Heart left ventricle (tissue), 16 donors: ENCODE measurements at regions not wholly inside any gene's neighbourhood (a gene's known extent, or its start where the extent isn't known, plus 50 kb on each side); places are given as distances from the start of the nearest gene placed in this dataset.

Experiments
- ATAC-seq, 4 donors: fragments of 200-7000 bp; cut with Tn5 transposase; one replicate each; pipeline ENCODE4 v1.9.1; 2020 to 2022; ENCODE audit warnings: moderate library complexity in 4 of 4, mild to moderate bottlenecking in 3 of 4, moderate number of reproducible peaks in 1 of 4
- DNase-seq, 5 donors: peaks; one replicate each; pipeline ENCODE4 v3.0.0-alpha.2; 2020
- H3K27ac ChIP-seq, 12 donors: fragments of 200-600 bp; sonication (generic) in 4 of 12; one replicate each; pipeline versions ENCODE4 v1.5.0 to v1.8.0; 2016 to 2022; ENCODE audit warnings: mild to moderate bottlenecking in 2 of 12
- H3K27me3 ChIP-seq, 9 donors: fragments of 200-600 bp; sonication (generic) in 2 of 9; one replicate each; pipeline versions ENCODE4 v1.5.1 to v1.8.0; 2016 to 2022; ENCODE audit warnings: mild to moderate bottlenecking in 3 of 9
- H3K36me3 ChIP-seq, 9 donors: fragments of 200-600 bp; sonication (generic) in 2 of 9; one replicate each; pipeline versions ENCODE4 v1.5.0 to v1.8.0; 2018 to 2022; ENCODE audit warnings: mild to moderate bottlenecking in 2 of 9
- H3K4me1 ChIP-seq, 12 donors: fragments of 200-600 bp; sonication (generic) in 4 of 12; one replicate each; pipeline versions ENCODE4 v1.5.0 to v1.8.0; 2016 to 2022; ENCODE audit warnings: mild to moderate bottlenecking in 3 of 12
- H3K4me3 ChIP-seq, 12 donors: fragments of 200-600 bp; sonication (generic) in 4 of 12; one replicate each; pipeline versions ENCODE4 v1.5.0 to v1.8.0; 2017 to 2022; ENCODE audit warnings: mild to moderate bottlenecking in 9 of 12, moderate library complexity in 4 of 12
- H3K9me3 ChIP-seq, 12 donors: fragments of 200-600 bp; sonication (generic) in 4 of 12; one replicate each; pipeline versions ENCODE4 v1.5.0 to v1.8.0; 2016 to 2022; ENCODE audit warnings: mild to moderate bottlenecking in 1 of 12
- POLR2A ChIP-seq, 2 donors: fragments of 450-650 bp; IDR thresholded peaks; one replicate each; pipeline ENCODE4 v1.6.1; 2017; ENCODE audit warnings: antibody characterized with exemption in 2 of 2, mild to moderate bottlenecking in 2 of 2, moderate library complexity in 2 of 2
- WGBS, 4 donors: extraction: QIAGEN DNeasy Blood & Tissue Kit in 2 of 4; methylation state at CpG; one replicate each; pipeline versions ENCODE4 v1.1.5 to v1.1.7; 2013 to 2018; 5-methylcytosine and 5-hydroxymethylcytosine counted together
- intact Hi-C, 10 donors: fragments of 100-400 bp; cut with DNase I; formaldehyde crosslinking; loops; one replicate each; pipeline versions ENCODE4 v1.11.1 to v1.14.2; 2022
- TF ChIP-seq, protein P1 (sequence below), 12 donors: fragments of 200-600 bp; sonication (generic) in 4 of 12; IDR thresholded peaks; one replicate each; pipeline versions ENCODE4 v1.5.0 to v1.8.0; 2018 to 2022; ENCODE audit warnings: antibody characterized with exemption in 12 of 12, mild to moderate bottlenecking in 5 of 12
- donor health status: ischemic (EF 13 %, LVEDD 7.1; RV severe dilation, severe dysfunction).
- donor health status: healthy with polysubstance abuse.
- donor health status: DM: no; HTN: yes; CAD: no.
- donor health status: DM: no; HTN: no; CAD: no.
- donor health status: ischemic (EF 25% LVEDD 6.9; RV normal size, moderate dysfunction).
- donor health status: ischemic (EF 25% LVEDD 5.7; RV mildly dilated, moderate dysfunction).
- donor health status: healthy.
- donor health status: DM: yes; HTN: yes; CAD: no.
- donor health status: ischemic (EF 35%, LVEDD 5.7; RV mildly dilated, moderate dysfunction).
- donor health status: nonischemic (EF 11% LVEDD 7.7; RV severe dilation, severe dysfunction).
- donor health status: DM: yes; HTN: yes; CAD: no.
- donor health status: PGD.
- donor health status: ischemic (EF 29% LVEDD 5.4; RV normal size, mild dysfunction).
- donor health status: nonischemic (EF 23%, LVEDD 6.1; RV moderate dilation, normal function).

DNA sequence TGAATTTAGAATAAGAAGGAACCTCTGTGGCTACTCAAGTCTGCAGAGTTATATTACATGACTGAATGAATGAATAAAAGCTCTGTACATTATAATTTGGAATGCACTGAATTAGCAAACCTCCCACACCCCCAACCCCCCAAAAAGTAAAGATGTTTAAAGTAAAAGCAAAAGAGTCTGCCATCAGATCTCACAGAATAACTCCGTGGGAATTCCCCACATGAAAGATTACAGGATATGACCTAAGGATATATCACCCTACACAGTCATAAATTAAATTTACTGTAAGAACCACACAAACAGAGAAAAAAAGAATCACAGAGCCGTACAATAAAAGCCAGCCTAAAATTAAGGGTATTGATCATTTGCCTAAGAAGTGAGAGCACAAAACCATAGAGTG lies 587.3 kb downstream of the PTPRC start:
- ATAC-seq (no peak), DNase-seq (no peak)
- TF ChIP-seq, protein P1, sequence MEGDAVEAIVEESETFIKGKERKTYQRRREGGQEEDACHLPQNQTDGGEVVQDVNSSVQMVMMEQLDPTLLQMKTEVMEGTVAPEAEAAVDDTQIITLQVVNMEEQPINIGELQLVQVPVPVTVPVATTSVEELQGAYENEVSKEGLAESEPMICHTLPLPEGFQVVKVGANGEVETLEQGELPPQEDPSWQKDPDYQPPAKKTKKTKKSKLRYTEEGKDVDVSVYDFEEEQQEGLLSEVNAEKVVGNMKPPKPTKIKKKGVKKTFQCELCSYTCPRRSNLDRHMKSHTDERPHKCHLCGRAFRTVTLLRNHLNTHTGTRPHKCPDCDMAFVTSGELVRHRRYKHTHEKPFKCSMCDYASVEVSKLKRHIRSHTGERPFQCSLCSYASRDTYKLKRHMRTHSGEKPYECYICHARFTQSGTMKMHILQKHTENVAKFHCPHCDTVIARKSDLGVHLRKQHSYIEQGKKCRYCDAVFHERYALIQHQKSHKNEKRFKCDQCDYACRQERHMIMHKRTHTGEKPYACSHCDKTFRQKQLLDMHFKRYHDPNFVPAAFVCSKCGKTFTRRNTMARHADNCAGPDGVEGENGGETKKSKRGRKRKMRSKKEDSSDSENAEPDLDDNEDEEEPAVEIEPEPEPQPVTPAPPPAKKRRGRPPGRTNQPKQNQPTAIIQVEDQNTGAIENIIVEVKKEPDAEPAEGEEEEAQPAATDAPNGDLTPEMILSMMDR (IDR thresholded peaks at IDR 0.05): no peak
- TF ChIP-seq POLR2A (IDR thresholded peaks at IDR 0.05): no peak
- Histone ChIP-seq H3K4me1 (peaks cover 0 to 9% (median 0%) of the 10 kb centered on the region in 12 donors), H3K4me3 (no peak overlapping the region), H3K36me3 (no peaks in the 10 kb centered on the region), H3K27me3 (no peaks in the 10 kb centered on the region), H3K27ac (no peak overlapping the region), H3K9me3 (no peaks in the 10 kb centered on the region)
- WGBS, 4 donors: 41 to 49% (median 45%) methylated on average over 2 of the region's 2 CpGs
- intact Hi-C loops: loop anchor here in 1 of 10 donors (10.0 kb wide), 1 partner anchor 91 kb away; no protein-coding TSS in a partner anchor

- no peak overlapping the region for H3K4me3 ChIP-seq
- DNase-seq (no peak), ATAC-seq (no peak)
- no peaks in the 10 kb centered on the region for H3K4me1 ChIP-seq
- H3K27ac ChIP-seq: no peak overlapping the region
- intact Hi-C loops: loop anchor here in 9 of 10 donors (2.0 to 10.0 kb wide), 6 partner anchors 467 to 487 kb away; no protein-coding TSS in a partner anchor
- 73 to 91% (median 83%) methylated on average over 2 of the region's 2 CpGs for WGBS, 4 donors
- H3K36me3 ChIP-seq: no peaks in the 10 kb centered on the region
- H3K27me3 ChIP-seq: no peaks in the 10 kb centered on the region
- no peak for TF ChIP-seq POLR2A (IDR thresholded peaks at IDR 0.05)
- TF ChIP-seq, protein P1 (IDR thresholded peaks at IDR 0.05): no peak
- H3K9me3 ChIP-seq: peaks cover 0 to 4% (median 0%) of the 10 kb centered on the region in 12 donors
These were observed 603.3 kb downstream of the PTPRC start for GRCh38 chr1:199242147-199242546.

DNA sequence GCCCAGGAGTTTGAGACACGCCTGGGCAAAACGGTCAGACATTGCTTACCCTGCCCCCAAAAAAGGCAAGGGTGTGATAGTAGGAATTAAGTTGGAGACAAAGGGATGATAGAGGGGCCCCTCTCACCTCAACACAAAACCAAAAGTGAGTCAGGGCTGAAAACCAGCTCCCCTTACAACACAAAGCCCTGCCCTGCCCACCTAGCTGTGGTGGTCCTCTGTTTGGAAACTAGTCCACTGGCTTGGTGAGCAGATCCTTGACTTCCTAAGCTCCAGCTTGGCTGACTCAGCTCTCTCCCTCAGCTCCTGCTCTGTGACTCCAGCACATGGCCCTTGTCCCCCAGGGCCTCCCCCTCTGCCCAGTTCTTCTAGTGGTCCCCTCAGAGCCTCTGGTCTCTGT lies 603.8 kb downstream of the PTPRC start:
- intact Hi-C loops: loop anchor here in 9 of 10 donors (2.0 to 10.0 kb wide), 6 partner anchors 468 to 488 kb away; no protein-coding TSS in a partner anchor
- DNase-seq (no peak), ATAC-seq (peak in 1 of 4 donors; percentile 11)
- Histone ChIP-seq H3K36me3 (no peaks in the 10 kb centered on the region), H3K9me3 (peaks cover 0 to 4% (median 0%) of the 10 kb centered on the region in 12 donors), H3K27me3 (no peaks in the 10 kb centered on the region), H3K4me3 (no peak overlapping the region), H3K4me1 (no peaks in the 10 kb centered on the region), H3K27ac (no peak overlapping the region)
- TF ChIP-seq, protein P1 (IDR thresholded peaks at IDR 0.05): no peak
- no peak for TF ChIP-seq POLR2A (IDR thresholded peaks at IDR 0.05)
- 81 to 93% (median 90%) methylated on average over 2 of the region's 2 CpGs for WGBS, 4 donors

DNA sequence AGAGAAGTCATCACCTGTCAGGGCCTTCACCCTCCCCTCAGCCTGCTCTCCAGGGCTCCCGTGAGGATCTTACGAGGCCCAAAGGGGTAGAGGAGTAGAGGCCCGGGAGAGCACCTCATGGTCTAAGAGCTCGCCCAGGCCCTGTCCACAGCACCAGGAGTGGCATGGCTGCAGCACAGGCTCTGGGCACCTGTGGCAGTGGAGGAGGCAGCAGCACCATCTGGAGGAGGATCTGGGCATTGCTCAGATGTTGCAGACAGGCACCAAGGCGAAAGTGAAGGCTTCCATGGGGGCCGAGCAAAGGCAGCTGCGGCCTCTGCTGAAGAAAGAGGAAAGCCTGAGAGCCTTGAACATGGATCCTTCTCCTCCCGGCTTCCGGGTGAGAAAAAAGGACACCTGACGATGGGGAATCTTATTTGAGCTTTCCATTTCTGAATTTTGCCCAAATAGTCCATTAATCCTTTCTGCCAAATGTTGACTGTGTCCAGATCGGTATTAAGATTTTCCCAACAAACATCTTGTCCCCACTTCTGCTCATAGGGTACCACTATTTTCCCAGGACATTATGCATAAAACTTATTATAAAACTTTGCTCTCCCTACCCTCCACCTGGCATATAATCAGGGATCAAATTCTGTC lies 604.7 kb downstream of the PTPRC start:
- Histone ChIP-seq H3K36me3 (no peaks in the 10 kb centered on the region), H3K4me1 (no peaks in the 10 kb centered on the region), H3K27me3 (no peaks in the 10 kb centered on the region), H3K9me3 (no peaks in the 10 kb centered on the region), H3K27ac (no peak overlapping the region), H3K4me3 (no peak overlapping the region)
- peak; percentile 21 to 70 (median 47) for DNase-seq
- intact Hi-C loops: loop anchor here in 9 of 10 donors (2.0 to 10.0 kb wide), 6 partner anchors 469 to 489 kb away; no protein-coding TSS in a partner anchor
- peak in 3 of 4 donors; percentile 77 to 87 (median 83) for ATAC-seq
- WGBS, 4 donors: 66 to 75% (median 71%) methylated on average over 11 of the region's 11 CpGs
- TF ChIP-seq, protein P1 (IDR thresholded peaks at IDR 0.05): peak; percentile 42 to 65 (median 57)
- no peak for TF ChIP-seq POLR2A (IDR thresholded peaks at IDR 0.05)
